Heart right ventricle (tissue), 16 donors: ENCODE measurements at regions not wholly inside any gene's neighbourhood (a gene's known extent, or its start where the extent isn't known, plus 50 kb on each side); places are given as distances from the start of the nearest gene placed in this dataset.

Source experiments
- ATAC-seq, 8 donors: fragments of 200-7000 bp; cut with Tn5 transposase; one replicate each; pipeline ENCODE4 v1.9.1; 2020; ENCODE audit warnings: mild to moderate bottlenecking in 8 of 8, moderate library complexity in 8 of 8, moderate number of reproducible peaks in 1 of 8
- DNase-seq, 2 donors: peaks; one replicate each; pipeline ENCODE4 v3.0.0-alpha.2; 2020
- H3K27ac ChIP-seq, 10 donors: fragments of 200-600 bp; sonication (generic) in 2 of 10; one replicate each; pipeline versions ENCODE4 v1.5.0 to v1.8.0; 2020 to 2022; ENCODE audit warnings: mild to moderate bottlenecking in 3 of 10
- H3K27me3 ChIP-seq, 7 donors: fragments of 200-600 bp; one replicate each; pipeline ENCODE4 v1.8.0; 2021 to 2022; ENCODE audit warnings: mild to moderate bottlenecking in 2 of 7
- H3K36me3 ChIP-seq, 9 donors: fragments of 200-600 bp; sonication (generic) in 1 of 9; one replicate each; pipeline versions ENCODE4 v1.5.0 to v1.8.0; 2020 to 2022; ENCODE audit warnings: mild to moderate bottlenecking in 2 of 9
- H3K4me1 ChIP-seq, 9 donors: fragments of 200-600 bp; sonication (generic) in 1 of 9; one replicate each; pipeline versions ENCODE4 v1.5.0 to v1.8.0; 2020 to 2022; ENCODE audit warnings: mild to moderate bottlenecking in 4 of 9
- H3K4me3 ChIP-seq, 10 donors: fragments of 200-600 bp; sonication (generic) in 2 of 10; one replicate each; pipeline versions ENCODE4 v1.5.0 to v1.8.0; 2020 to 2022; ENCODE audit warnings: mild to moderate bottlenecking in 7 of 10, moderate library complexity in 2 of 10
- H3K9me3 ChIP-seq, 11 donors: fragments of 200-600 bp in 10 of 11; sonication (generic) in 2 of 11; one replicate each; pipeline versions ENCODE4 v1.5.0 to v1.8.0; 2013 to 2022; ENCODE audit warnings: mild to moderate bottlenecking in 2 of 11, control low read depth in 1 of 11, moderate library complexity in 1 of 11
- WGBS, 2 donors: extraction: QIAGEN DNeasy Blood & Tissue Kit; methylation state at CpG; one replicate each; pipeline ENCODE4 v1.1.7; 2013; ENCODE audit warnings: inconsistent platforms in 1 of 2; 5-methylcytosine and 5-hydroxymethylcytosine counted together
- intact Hi-C, 10 donors: fragments of 100-400 bp; cut with DNase I; formaldehyde crosslinking; loops; one replicate each; pipeline versions ENCODE4 v1.11.1 to v1.14.2; 2022
- TF ChIP-seq, protein P1 (sequence below), 9 donors: fragments of 200-600 bp; sonication (generic) in 2 of 9; IDR thresholded peaks; one replicate each; pipeline versions ENCODE4 v1.5.0 to v1.8.0; 2021 to 2022; ENCODE audit warnings: antibody characterized with exemption in 9 of 9, mild to moderate bottlenecking in 5 of 9, moderate library complexity in 1 of 9
- donor health status: Arrhythmogenic right ventricular cardiomyopathy.
- donor health status: ischemic (EF 13 %, LVEDD 7.1; RV severe dilation, severe dysfunction).
- donor health status: healthy with polysubstance abuse.
- donor health status: DM: no; HTN: yes; CAD: no.
- donor health status: DM: no; HTN: no; CAD: no.
- donor health status: ischemic (EF 25% LVEDD 6.9; RV normal size, moderate dysfunction).
- donor health status: ischemic (EF 25% LVEDD 5.7; RV mildly dilated, moderate dysfunction).
- donor health status: healthy.
- donor health status: DM: yes; HTN: yes; CAD: no.
- donor health status: Ischemic cardiomyopathy.
- donor health status: ischemic (EF 35%, LVEDD 5.7; RV mildly dilated, moderate dysfunction).
- donor health status: nonischemic (EF 11% LVEDD 7.7; RV severe dilation, severe dysfunction).
- donor health status: DM: yes; HTN: yes; CAD: no.
- donor health status: PGD.
- donor health status: ischemic (EF 29% LVEDD 5.4; RV normal size, mild dysfunction).
- donor health status: nonischemic (EF 23%, LVEDD 6.1; RV moderate dilation, normal function).

GRCh38 chr4:155611501-155611900 lies 55.1 kb upstream of the GUCY1A1 start:
- no peaks in the 10 kb centered on the region for H3K27me3 ChIP-seq

GRCh38 chr4:155610143-155610542 lies 56.5 kb upstream of the GUCY1A1 start:
- intact Hi-C loops: loop anchor here in 1 of 10 donors (10.0 kb wide), 1 partner anchor 95 kb away; no protein-coding TSS in a partner anchor
- no peak for ATAC-seq
- peaks cover 0 to 27% (median 9%) of the 10 kb centered on the region in 9 donors for H3K4me1 ChIP-seq
- no peak for DNase-seq
- H3K4me3 ChIP-seq: no peak overlapping the region
- TF ChIP-seq, protein P1, sequence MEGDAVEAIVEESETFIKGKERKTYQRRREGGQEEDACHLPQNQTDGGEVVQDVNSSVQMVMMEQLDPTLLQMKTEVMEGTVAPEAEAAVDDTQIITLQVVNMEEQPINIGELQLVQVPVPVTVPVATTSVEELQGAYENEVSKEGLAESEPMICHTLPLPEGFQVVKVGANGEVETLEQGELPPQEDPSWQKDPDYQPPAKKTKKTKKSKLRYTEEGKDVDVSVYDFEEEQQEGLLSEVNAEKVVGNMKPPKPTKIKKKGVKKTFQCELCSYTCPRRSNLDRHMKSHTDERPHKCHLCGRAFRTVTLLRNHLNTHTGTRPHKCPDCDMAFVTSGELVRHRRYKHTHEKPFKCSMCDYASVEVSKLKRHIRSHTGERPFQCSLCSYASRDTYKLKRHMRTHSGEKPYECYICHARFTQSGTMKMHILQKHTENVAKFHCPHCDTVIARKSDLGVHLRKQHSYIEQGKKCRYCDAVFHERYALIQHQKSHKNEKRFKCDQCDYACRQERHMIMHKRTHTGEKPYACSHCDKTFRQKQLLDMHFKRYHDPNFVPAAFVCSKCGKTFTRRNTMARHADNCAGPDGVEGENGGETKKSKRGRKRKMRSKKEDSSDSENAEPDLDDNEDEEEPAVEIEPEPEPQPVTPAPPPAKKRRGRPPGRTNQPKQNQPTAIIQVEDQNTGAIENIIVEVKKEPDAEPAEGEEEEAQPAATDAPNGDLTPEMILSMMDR (IDR thresholded peaks at IDR 0.05): no peak
- WGBS, 2 donors: 89 to 90% methylated on average over 5 of the region's 5 CpGs
- no peaks in the 10 kb centered on the region for H3K27me3 ChIP-seq
- H3K36me3 ChIP-seq: no peaks in the 10 kb centered on the region
- peak overlapping the region in 3 of 10 donors; percentile 11 to 34 (median 24) for H3K27ac ChIP-seq
- H3K9me3 ChIP-seq: no peaks in the 10 kb centered on the region

More at GRCh38 chr4:155611501-155611900, 55.1 kb upstream of the GUCY1A1 start:
- WGBS, 2 donors: 93 to 95% methylated on average over 4 of the region's 4 CpGs
- no peaks in the 10 kb centered on the region for H3K36me3 ChIP-seq
- ATAC-seq (no peak), DNase-seq (no peak)
- H3K4me1 ChIP-seq: peaks cover 0 to 35% (median 14%) of the 10 kb centered on the region in 9 donors
- intact Hi-C loops: loop anchor here in 1 of 10 donors (10.0 kb wide), 1 partner anchor 97 kb away; no protein-coding TSS in a partner anchor
- H3K9me3 ChIP-seq: no peaks in the 10 kb centered on the region
- TF ChIP-seq, protein P1 (IDR thresholded peaks at IDR 0.05): no peak
- no peak overlapping the region for H3K4me3 ChIP-seq
- no peak overlapping the region for H3K27ac ChIP-seq

DNA sequence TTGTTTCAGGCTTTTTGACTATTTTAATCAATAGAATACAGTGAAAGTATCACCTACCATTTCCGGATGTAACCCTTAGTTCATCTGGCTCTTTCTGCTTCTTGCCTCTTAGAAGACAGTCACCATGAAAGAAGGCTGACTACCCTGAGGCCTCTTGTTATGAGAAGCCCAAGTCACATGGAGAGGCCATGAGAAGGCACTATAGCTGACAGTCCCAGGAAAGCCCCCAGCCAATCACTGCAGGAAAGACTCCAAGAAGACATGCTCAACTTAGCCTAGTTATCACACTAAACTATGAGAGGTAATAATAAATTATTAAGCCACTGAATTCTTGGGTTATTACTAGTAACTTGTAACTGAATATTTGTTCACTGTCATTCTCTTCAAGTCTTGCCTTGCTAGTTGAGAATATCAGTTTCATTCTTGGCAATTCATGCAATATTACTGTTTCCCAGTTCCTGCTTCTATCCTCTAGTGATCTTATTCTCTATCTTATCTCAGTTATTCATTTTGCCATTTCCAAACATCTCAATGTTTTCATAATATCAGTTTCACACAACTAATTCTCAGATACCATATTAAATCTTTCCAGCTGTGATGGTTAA lies 57.1 kb upstream of the GUCY1A1 start:
- Histone ChIP-seq H3K27ac (peak overlapping the region in 3 of 10 donors; percentile 11 to 34 (median 24)), H3K36me3 (no peaks in the 10 kb centered on the region), H3K27me3 (no peaks in the 10 kb centered on the region), H3K4me1 (peaks cover 0 to 30% (median 9%) of the 10 kb centered on the region in 9 donors), H3K4me3 (no peak overlapping the region), H3K9me3 (no peaks in the 10 kb centered on the region)
- TF ChIP-seq, protein P1 (IDR thresholded peaks at IDR 0.05): no peak
- intact Hi-C loops: loop anchor here in 1 of 10 donors (10.0 kb wide), 1 partner anchor 95 kb away; no protein-coding TSS in a partner anchor
- ATAC-seq (no peak), DNase-seq (no peak)
- 87 to 91% methylated on average over 1 of the region's 1 CpG for WGBS, 2 donors

GRCh38 chr4:155608225-155608885 lies 58.3 kb upstream of the GUCY1A1 start:
- DNase-seq: peak in 1 of 2 donors; percentile 50
- Histone ChIP-seq H3K27me3 (no peaks in the 10 kb centered on the region), H3K9me3 (no peaks in the 10 kb centered on the region), H3K4me3 (no peak overlapping the region), H3K27ac (peak overlapping the region in 3 of 10 donors; percentile 16 to 34 (median 27)), H3K36me3 (no peaks in the 10 kb centered on the region), H3K4me1 (peaks cover 0 to 28% (median 9%) of the 10 kb centered on the region in 9 donors)
- TF ChIP-seq, protein P1 (IDR thresholded peaks at IDR 0.05): no peak
- intact Hi-C loops: no loop called here
- WGBS, 2 donors: 64 to 72% methylated on average over 3 of the region's 3 CpGs
- peak in 5 of 8 donors; percentile 36 to 75 (median 62) for ATAC-seq
